ENCODE measurements at regions not wholly inside any gene's neighbourhood (a gene's known extent, or its start where the extent isn't known, plus 50 kb on each side); places are given as distances from the start of the nearest gene placed in this dataset.
A peak's percentile ranks its signal among the peaks of the same experiment; 100 is the strongest.

DNA sequence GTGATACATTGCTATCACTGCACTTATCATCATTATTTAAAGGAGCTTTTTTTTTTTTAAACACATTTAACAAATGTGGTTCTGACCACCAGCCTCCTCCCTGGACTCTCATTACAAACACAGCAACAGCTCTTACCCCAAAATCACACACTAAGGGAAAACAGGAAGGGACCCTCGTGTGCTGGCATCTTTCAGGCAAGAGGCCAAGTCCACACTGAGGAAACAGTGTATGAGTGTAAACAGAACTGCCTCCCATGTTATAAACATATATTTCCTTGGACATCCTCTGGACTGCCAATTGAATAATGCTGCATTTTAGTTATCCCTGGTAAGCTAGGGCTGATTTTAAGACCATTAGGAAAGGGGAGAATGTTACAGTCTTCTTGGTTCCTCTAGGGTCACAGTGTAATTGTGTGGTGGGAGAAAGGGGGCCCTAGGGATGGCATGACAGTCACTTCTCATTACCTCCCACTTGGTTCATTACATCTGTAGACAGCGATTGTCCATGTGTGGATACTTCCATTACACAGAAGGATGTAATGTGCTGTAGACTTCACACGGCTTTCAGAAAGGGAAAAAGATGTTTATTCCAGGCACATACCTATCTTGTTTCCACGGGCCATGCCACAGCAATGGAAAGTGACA, 244.6 kb upstream of the TET2 start:
- DNase-seq = no peak

DNA sequence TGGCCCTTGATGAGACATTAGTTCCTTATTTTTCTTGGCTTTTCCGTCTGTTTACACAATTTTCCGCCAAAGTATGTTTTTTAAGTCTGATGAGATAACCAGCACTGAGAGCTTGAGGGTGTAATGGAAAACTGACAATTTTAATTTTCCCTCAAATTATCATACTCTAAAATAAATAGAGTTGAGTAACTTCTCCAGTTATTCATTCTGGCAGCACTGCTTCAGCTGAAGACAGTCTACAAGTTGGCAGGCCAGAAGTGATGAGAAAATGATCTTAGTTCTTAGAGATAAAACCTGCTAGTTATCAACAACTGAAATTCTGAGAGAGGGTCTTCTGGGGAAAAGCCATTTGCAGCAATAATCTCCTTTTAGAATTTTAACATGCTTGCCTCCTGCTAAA, 241.6 kb upstream of the TET2 start:
- no peak for DNase-seq

DNA sequence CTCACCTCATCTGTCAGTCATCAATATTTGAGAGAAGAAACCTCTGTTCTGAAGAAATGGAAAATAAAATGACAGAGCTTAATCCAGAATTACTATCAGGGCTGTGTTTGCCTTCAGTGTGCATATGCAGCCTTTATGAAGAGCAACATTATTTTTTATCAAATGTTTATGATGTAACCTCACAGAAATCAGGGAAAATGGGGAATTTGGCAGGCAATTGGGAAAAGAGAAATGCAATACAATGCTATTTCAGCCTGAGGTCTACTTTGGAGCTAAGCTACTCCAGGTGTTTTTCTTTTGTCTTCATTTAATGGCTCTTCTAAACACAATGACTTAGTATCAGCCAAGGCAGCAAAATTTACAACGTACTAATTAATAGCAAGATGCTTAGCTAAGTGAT, 241.1 kb upstream of the TET2 start:
- no peak for DNase-seq

DNA sequence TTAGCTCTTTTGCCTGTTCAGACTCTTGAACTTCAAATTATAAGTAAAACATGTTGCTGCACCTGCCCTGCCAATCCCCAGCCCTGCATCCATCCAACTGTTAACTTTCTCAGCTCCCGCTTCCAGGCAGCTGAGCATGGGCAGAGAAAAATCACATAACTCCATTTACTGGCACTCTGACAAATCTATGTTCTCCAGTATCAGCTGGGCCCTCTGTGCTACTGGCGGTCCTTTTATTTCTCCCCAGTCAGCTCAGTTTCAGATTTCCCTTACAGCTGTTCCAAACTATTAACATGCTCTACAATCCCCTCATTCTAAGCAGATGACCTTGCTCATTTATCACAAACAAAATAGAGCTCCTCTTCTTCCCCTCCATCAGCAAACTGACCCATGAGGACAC, 240.4 kb upstream of the TET2 start:
- DNase-seq = no peak

DNA sequence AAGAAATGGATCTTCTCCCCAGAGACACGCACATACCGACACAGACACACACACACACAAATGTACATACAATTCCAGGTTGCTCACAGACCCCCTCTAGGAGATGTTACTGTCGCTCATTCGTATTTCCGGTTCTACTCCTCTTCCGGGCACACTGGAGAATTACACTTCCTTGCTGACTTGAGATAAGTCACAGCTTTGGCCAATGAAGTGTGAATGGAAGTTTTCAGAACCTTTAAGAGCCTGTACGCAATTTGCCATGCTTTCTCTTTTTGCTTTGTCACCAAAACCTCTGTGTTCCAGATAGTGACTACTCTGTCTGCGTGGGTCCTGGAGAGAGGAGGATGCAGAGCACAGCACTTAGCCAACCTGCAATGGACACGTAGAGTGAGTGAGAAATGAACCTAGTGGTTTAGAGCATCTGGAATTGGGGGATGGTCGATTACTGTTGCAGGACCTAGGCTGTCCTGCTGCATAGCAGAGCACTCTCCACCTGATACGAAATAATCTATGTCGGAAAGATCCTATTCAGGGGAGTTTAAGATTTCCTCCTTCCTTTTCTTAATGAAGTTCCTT, 239.5 kb upstream of the TET2 start:
- no peak for DNase-seq

DNA sequence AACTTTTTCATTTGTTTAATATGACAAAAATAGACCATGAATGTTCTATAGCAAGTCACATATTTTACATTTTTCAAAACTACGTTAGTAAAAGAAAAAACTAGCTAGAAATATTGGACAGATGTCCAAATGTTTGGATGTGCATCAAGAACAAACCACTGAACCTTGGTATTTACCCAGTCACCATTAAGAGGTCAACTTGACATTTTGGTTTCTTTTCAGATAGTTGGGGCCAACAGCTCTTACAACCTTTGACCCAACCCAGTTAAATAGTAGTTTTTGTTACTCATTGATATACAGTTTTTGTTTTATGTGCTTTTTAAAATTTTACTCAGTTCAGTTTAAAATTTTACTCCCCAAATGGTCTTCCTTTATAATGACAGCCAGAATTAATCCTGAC, 238.7 kb upstream of the TET2 start:
- DNase-seq = no peak

DNA sequence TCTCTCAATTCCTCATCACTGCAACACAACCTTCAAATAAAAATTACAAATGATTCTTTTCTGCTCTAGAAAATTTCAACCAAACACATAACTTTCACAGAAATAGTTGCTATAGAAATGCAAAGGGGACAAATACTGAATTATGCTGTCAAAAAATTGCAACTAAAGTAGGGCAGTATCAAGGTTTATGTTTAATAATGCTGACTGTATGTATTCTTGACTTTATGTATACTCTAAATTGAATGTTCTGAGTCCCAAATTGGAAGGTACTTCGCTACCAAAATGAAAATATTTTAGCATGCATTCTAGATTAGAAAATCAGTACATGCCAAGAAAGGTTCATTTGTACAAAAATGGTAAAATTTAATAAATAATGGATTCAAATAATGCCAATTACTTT, 237.3 kb upstream of the TET2 start:
- no peak for DNase-seq

DNA sequence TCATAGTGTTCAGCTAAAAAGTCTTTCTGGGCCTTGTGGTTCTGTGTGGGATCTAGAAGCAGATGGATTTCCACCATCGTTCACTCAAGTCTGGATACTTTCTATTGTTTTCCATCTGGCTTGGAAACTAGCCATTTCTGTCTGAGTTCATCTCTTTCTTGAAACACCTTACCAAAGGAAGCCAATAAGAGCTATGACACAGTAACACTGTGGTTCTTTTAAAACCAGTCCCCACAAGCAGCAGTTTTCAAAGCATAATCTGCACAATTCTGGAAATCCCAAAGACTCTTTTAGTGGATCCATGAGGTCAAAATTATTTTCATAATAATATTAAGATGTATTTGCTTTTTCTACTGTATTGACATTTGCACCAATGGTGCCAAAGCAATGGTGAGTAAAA, 234.2 kb upstream of the TET2 start:
- no peak for DNase-seq

DNA sequence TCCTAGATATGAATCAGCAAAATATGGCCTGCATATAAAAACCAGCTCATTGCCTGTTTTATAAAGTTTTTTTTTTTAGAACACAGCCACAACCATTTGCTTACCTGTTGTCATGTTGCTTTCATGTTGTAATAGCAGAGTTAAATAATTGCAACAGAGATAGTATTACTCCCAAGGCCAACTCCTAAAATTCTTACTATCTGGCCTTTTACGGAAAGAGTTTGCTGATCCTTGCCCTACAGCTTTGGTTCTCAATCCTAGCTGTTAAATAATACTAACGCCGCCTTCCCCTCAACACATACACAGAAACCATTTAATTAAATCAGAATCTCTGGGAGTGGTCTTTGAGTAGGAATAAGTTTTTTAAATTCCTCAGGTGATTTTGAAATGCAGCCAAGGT, 231.3 kb upstream of the TET2 start:
- DNase-seq = no peak

DNA sequence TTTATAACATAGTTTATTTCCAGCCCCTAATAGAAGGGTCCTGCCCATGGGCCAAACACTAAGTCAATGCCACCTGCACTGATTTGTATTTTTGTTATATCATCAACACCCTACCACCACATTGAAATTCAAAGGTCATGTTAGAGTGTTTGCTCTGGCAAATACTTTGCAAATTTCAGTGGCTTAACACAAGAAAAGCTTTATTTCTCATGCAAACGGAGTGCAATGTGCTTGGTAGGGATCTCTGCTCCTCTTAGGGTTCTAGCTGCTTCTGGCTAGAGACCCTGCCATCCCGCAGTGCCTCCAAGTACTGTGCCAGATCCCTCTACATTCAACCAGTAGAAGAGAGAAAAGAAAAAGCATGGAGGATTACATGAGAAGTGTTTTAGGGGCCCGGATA, 230.8 kb upstream of the TET2 start:
- no peak for DNase-seq

DNA sequence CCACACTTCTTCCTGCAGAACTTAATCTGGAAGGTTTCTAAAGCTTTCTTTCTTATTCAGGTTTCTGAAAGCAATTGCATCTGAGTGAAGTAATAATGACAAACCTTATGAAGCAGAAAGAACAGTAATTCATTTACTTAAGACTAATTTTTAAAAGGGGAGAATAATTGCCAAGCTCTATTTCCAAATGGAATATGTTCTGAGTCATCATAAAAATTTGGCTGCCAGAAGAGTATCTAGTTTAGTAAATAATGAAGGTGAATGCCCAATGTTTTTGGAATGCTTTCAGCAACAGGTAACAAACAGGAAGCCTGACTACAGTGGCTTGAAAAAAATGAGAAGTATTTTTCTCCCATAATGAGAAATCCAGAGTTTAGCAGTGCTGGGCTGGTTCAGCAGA, 227.3 kb upstream of the TET2 start:
- no peak for DNase-seq

DNA sequence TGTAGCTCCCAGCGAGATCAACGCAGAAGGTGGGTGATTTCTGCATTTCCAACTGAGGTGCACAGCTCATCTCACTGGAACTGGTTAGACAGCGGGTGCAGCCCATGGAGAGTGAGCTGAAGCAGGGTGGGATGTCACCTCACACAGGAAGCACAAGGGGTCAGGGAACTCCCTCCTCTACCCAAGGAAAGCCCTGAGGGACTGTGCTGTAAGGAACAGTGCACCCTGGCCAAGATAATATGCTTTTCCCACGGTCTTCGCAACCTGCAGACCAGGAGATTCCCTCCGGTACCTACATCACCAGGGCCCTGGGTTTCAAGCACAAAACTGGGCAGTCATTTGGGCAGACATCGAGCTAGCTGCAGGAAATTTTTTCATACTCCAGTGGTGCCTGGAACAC, 216.4 kb upstream of the TET2 start:
- DNase-seq = no peak

DNA sequence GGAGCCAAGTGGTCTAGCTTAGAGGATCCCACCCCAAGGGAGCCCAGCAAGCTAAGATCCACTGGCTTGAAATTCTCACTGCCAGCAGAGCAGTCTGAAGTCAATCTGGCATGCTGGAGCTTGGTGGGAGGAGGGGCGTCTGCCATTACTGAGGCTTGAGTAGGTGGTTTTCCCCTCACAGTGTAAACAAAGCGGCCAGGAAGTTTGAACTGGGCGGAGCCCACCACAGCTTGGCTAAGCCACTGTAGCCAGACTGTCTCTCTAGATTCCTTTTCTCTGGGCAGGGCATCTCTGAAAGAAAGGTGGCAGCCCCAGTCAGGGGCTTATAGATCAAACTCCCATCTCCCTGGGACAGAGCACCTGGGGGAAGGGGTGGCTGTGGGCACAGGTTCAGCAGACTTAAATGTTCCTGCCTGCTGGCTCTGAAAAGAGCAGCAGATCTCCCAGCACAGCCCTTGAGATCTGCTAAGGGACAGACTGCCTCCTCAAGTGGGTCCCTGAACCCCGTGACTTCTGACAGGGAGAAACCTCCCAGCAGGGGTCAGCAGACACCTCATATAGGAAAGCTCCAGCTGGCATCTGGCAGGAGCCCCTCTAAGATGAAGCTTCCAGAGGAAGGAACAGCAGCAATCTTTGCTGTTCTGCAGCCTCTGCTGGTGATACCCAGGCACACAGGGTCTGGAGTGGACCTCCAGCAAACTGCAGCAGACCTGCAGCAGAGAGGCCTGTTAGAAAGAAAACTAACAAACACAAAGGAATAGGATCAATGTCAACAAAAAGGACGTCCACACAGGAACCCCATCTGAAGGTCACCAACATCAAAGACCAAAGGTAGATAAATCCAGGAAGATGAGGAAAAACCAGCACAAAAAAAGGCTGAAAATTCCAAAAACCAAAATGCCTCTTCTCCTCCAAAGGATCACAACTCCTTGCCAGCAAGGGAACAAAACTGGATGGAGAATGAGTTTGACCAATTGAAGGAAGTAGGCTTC, 215.6 kb upstream of the TET2 start:
- peak; percentile 46 for DNase-seq

DNA sequence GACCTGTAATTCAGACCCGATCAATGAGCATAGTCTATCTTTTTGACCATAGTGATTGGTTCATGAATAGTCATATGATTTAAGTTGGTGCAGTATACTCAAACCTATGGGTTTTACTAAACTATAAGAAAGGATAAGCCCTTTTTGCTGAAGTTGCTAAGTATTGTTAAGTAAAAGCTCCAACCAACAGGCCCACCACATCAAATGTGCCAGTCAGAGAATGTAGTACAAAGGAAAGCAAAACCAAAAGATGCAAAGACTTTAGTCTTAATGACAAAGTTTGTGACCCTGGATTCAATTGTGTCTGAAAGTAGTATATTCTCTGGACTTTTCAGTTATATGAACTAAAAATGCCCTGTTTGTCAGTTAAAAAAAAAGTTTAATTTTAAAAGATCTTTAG, 208.1 kb upstream of the TET2 start:
- peak; percentile 6 for DNase-seq

DNA sequence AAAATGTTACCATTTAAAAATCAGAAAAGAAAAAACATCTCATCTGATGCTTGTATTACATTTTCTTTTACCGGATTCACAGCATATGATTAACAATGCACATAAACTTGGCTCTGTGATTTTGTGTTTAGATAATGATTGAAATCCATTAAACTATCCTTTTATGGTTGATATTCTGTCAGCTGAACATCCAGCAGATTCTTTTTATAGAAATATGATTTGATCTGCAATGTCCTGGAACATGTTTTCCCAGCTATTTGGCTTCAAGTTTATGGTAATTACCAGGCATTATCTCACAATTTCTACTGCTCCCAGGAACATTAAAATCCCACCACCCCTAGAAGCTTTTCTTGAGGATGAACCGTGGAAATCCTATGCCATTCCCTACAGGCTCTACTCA, 205.7 kb upstream of the TET2 start:
- DNase-seq = no peak

DNA sequence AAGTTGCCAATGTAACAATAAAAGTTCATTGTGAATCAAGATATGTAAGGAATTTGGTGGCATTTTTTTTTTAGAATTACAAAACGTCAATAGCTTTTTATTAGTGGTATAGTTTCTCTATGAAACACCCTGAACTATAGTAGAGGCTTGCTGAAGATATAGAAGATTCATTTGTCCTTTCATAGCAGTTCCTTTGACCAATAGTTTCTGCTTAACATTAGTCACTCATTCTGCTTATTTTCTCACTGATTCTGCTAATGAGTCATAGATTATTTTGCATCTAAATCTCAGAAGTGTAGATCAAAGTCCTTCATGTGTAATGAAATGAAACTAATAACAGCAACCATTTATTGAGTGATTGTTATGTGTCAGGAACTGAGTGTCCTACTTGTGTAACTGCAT, 205.0 kb upstream of the TET2 start:
- DNase-seq = peak; percentile 4

DNA sequence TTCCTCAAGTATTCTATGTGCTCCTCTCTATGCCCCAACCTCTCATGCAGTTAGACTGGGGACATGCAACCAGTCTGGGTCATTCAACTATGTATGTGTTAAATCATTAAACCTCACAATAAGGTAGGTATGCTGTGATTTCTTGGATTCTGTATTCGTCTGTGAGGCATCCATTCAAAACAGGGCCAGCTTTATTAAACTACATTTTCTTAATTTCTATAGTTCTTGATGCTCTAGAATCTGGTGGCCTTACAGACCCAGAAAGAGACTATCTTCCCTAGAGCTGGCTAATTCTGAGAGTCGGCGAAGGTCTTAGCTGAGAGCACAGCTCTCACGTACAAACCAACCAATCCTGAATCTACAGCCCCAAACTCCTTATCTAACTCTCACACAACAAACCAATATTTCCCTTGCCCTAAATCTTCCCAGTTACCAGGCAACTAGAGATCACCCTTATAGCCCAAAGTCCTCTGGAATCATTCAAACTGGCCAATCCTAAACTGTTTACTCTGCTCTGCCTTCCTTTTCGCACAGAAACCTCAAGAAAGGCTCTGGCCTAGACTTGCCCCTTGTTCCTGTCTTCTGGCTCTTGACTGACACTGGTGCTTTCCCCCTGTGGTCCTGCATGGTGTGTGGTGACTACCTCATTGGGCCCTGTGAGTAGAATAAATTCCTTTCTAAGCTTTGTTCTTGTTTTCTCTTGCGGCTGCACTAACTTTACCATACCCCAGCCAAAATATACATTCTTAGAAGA, 203.5 kb upstream of the TET2 start:
- no peak for DNase-seq

DNA sequence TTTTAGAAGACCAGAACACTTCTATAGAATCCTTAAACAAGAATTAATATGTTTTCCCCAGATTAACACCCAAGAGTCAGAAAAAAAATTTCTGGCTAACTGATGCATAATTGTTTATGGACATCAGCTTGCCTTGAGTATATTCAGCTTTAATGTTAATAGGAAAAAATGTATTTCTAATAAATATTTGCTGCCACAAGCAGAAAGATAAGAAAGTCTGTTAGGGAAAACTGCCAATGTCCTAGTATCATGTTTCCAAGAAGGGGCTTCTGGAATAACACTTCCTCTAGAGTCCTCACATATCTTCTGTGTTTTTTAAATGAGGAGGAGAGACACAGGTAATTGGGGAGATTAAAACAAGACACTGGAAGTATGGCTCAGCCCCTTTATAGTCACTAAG, 202.1 kb upstream of the TET2 start:
- DNase-seq = no peak

DNA sequence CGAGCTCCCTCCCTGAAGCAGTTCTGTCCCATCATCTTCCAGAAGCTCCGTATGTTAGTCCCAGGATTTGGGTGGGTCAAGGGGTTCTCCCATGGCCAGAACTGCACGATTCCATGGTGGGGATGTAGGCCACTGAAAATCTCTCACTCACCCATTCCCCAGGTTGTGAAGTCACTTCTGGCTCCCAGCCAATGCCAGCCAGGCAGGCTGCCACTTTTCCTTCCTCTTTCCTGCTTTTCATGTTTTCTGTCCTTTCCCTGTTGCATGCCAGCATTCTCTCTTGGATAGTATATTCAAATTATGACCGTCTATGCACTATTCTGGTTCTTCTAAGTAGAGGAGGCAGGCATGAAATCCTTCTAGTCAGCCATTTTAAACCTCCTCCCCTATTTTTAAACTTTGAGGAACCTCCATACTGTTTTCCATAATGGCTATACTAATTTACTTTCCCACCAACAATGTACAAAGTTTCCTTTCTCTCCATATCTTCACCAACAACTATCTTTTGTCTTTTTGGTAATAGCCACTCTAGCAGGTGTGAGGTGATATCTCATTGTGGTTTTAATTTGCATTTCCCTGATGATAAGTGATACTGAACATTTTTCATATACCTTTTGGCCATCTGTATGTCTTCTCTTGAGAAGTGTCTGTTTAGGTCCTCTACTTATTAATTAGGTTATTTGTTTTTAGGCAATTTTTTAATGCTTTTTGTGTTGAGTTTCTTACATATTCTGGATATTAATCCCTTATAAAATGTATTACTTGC, 182.1 kb upstream of the TET2 start:
- peak; percentile 44 for DNase-seq

DNA sequence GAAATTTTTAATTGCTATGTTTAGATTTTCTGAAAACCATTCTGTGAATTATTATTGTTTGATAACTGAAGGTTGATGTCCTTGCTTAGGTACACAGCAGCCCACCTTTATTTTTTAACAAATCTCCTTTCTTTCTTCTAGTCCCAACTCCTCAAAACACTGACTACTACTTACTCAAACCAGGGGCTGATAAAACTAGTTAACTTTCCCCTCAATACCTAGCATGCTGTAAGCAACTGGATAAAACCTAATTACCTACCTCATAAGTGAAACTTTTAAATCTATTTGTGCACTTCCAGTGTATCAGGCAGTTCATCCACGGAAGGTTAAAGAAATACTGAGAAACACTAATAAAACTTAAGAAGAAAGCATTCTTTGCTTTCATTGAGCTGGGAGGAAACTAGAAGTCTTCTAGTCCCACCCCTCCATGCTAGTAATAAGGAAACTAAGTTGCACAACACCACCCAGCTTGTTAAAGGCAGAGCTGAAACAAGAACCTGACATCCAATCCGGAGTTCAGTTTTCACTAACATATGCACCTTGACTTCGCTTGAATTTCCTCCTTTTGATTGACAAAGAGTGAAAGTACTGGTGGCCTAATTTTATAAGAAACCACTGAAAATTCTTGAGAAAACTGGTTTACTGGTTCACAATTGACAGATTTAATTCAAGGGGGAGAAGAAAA, 180.2 kb upstream of the TET2 start:
- DNase-seq = peak; percentile 93

DNA sequence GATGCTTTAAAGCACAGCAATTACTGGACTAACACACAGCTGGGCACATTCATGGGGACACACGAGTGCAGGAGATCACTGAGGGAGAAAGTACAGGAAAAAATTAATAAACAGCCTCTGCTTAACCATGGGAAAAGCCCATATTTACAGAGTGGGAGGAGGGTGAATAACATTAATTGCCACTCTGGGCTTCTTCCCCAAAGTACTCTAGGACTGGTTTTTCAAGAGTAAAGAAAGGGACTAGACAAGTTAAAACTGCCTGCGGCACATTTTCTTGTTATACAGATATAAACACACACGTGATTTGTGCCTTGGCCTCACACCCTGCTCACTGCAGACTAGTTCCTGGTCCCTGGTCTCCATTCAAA, 179.7 kb upstream of the TET2 start:
- peak; percentile 25 for DNase-seq
